ENCODE measurements at regions not wholly inside any gene's neighbourhood (a gene's known extent, or its start where the extent isn't known, plus 50 kb on each side); places are given as distances from the start of the nearest gene placed in this dataset.
"Not testable (repeated sequence)": the region's sequence is repeated elsewhere in the genome, so short reads cannot be mapped to it uniquely, and the experiment has no call there.

- H3K27ac ChIP-seq: no peak overlapping the region
- no peaks in the 10 kb centered on the region for H3K4me1 ChIP-seq (replicated peaks)
- H3K36me3 ChIP-seq: no peaks in the 10 kb centered on the region
- no peaks in the 10 kb centered on the region for H3K27me3 ChIP-seq (replicated peaks; ENCODE audit: insufficient read depth)
- DNase-seq (ENCODE audit: low spot score): no peak
- no peak for TF ChIP-seq CTCF (IDR thresholded peaks at IDR 0.05)
- no peak for TF ChIP-seq POLR2A (IDR thresholded peaks at IDR 0.05)
- TF ChIP-seq POLR2AphosphoS5 (IDR thresholded peaks at IDR 0.05): no peak
- H3K9me3 ChIP-seq: no peaks in the 10 kb centered on the region
- intact Hi-C loops (cut with DNase I): no loop called here
- H3K4me3 ChIP-seq: no peak overlapping the region
Observed at GRCh38 chr2:183476490-183476889, 352.2 kb downstream of the NUP35 start.

GRCh38 chr2:183477296-183477695 is 353.1 kb downstream of the NUP35 start:
- Histone ChIP-seq H3K4me1 (replicated peaks) (no peaks in the 10 kb centered on the region), H3K4me3 (no peak overlapping the region), H3K9me3 (no peaks in the 10 kb centered on the region), H3K36me3 (no peaks in the 10 kb centered on the region), H3K27me3 (replicated peaks; ENCODE audit: insufficient read depth) (no peaks in the 10 kb centered on the region), H3K27ac (no peak overlapping the region)
- TF ChIP-seq POLR2AphosphoS5 (IDR thresholded peaks at IDR 0.05) (no peak), POLR2A (IDR thresholded peaks at IDR 0.05) (no peak), CTCF (IDR thresholded peaks at IDR 0.05) (no peak)
- WGBS: 77% methylated on average over 2 of the region's 2 CpGs
- DNase-seq (ENCODE audit: low spot score): no peak
- intact Hi-C loops (cut with DNase I): no loop called here

- H3K9me3 ChIP-seq; H3K36me3 ChIP-seq; H3K27ac ChIP-seq; H3K4me1 ChIP-seq (replicated peaks); DNase-seq (ENCODE audit: low spot score); H3K27me3 ChIP-seq (replicated peaks; ENCODE audit: insufficient read depth); H3K4me3 ChIP-seq; intact Hi-C loops (cut with DNase I): not testable (repeated sequence)
- 97% methylated on average over 39 of the region's 39 CpGs for WGBS
Observed at GRCh38 chr2:183478941-183479595, 354.8 kb downstream of the NUP35 start.

- Histone ChIP-seq H3K27me3 (replicated peaks; ENCODE audit: insufficient read depth) (no peaks in the 10 kb centered on the region), H3K36me3 (no peaks in the 10 kb centered on the region), H3K27ac (no peak overlapping the region), H3K9me3 (no peaks in the 10 kb centered on the region), H3K4me1 (replicated peaks) (no peaks in the 10 kb centered on the region), H3K4me3 (no peak overlapping the region)
- 85% methylated on average over 3 of the region's 3 CpGs for WGBS
- DNase-seq (ENCODE audit: low spot score): no peak
- intact Hi-C loops (cut with DNase I): no loop called here
- TF ChIP-seq POLR2AphosphoS5 (IDR thresholded peaks at IDR 0.05) (no peak), POLR2A (IDR thresholded peaks at IDR 0.05) (no peak), CTCF (IDR thresholded peaks at IDR 0.05) (no peak)
Observed at GRCh38 chr2:183487326-183487725, 363.1 kb downstream of the NUP35 start.

- no peaks in the 10 kb centered on the region for H3K27me3 ChIP-seq (replicated peaks; ENCODE audit: insufficient read depth)
- no peak for TF ChIP-seq CTCF (IDR thresholded peaks at IDR 0.05)
- no peak for TF ChIP-seq POLR2AphosphoS5 (IDR thresholded peaks at IDR 0.05)
- TF ChIP-seq POLR2A (IDR thresholded peaks at IDR 0.05): no peak
- no peaks in the 10 kb centered on the region for H3K36me3 ChIP-seq
- DNase-seq (ENCODE audit: low spot score): no peak
- no peak overlapping the region for H3K27ac ChIP-seq
- H3K4me1 ChIP-seq (replicated peaks): no peaks in the 10 kb centered on the region
- H3K9me3 ChIP-seq: no peaks in the 10 kb centered on the region
- intact Hi-C loops (cut with DNase I): no loop called here
- H3K4me3 ChIP-seq: no peak overlapping the region
Observed at GRCh38 chr2:183488421-183488820, 364.2 kb downstream of the NUP35 start.
